ENCODE measurements at regions not wholly inside any gene's neighbourhood (a gene's known extent, or its start where the extent isn't known, plus 50 kb on each side); places are given as distances from the start of the nearest gene placed in this dataset.

- DNase-seq, result no peak
These were observed 110.4 kb upstream of the AKIP1 start for GRCh38 chr11:8800520-8801110.

DNA sequence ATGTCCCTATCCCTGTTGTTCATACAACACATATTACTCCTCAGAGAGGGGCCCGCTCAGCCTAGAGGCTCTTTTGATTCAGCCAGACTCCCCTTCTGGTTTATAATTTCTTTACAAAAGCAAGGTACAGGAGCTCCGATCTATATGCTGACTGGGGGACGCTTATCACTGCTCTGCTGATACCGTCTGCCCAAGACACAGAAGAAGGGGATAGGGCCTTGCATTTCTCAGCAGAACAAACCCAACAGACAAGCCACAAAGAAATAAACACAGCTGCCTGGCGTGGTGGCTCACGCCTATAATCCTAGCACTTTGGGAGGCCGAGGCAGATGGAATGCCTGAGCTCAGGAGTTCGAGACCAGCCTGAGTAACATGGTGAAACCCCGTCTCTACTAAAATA lies 109.9 kb upstream of the AKIP1 start:
- no peak for DNase-seq

DNA sequence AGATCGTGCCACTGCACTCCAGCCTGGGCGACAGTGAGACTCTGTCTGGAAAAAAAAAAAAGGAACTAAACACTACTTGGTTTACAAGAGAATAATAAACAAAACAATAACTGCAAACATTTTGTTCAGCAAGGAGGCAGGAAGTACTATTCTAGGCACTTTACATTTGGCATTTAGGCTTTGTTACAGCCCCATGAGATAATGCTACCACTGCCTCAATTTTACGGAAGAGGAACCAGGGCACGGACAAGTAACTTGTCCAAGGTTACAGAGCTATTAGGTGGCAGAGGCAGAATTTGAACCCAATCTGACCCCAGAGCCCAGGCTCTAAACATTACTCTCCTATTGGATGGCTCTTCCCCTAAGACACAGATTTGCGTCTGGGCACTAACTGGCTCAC lies 108.7 kb upstream of the AKIP1 start:
- no peak for DNase-seq

DNA sequence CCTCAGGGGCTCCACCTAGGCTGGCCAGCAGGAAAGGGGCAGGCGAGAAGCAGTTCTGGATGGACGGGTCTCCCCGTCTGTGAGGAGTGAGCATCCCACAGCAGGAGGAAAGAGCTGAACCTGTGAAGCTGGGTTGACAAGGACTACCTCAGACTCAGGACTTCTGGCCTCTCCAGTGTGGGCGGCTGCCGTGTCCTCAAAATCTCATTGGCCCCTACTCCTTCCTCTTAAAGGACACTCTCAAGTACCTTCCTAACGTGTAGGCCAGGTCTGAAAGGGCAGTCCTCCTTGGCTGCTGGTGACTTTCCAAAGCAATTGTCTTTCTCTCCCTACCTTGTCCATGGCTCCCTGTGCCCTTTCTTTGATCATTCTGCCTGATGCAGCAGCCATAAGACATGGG lies 107.0 kb upstream of the AKIP1 start:
- no peak for DNase-seq

GRCh38 chr11:8805296-8805695 lies 105.7 kb upstream of the AKIP1 start:
- DNase-seq, result no peak

DNA sequence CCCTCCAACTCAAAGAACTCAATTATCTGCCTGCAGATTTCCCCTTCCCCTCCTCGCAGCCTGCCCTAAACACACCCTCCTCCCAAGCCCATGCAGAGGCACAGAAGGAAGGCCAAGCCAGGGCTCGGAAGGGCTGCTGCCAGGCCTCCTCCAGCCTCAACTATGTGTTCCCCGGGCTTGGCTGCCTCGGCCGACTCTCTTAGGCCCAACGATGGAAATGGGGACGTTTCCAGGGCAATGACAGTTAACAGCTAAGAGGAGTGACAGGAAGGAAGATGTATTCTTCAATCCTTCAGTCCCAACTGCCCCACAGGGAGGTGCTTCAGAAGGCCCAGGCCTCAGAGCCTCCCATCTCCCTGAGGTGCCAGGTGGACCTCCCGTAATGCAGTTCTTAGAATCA lies 104.0 kb upstream of the AKIP1 start:
- no peak for DNase-seq

- no peak for DNase-seq
These were observed 103.3 kb upstream of the AKIP1 start for GRCh38 chr11:8807544-8808225.

GRCh38 chr11:8808226-8808585 lies 102.8 kb upstream of the AKIP1 start:
- no peak for DNase-seq

- no peak for DNase-seq
These were observed 101.6 kb upstream of the AKIP1 start for GRCh38 chr11:8809241-8809938.

- no peak for DNase-seq
These were observed 101.0 kb upstream of the AKIP1 start for GRCh38 chr11:8809939-8810539.

GRCh38 chr11:8810540-8811301 lies 100.3 kb upstream of the AKIP1 start:
- no peak for DNase-seq

DNA sequence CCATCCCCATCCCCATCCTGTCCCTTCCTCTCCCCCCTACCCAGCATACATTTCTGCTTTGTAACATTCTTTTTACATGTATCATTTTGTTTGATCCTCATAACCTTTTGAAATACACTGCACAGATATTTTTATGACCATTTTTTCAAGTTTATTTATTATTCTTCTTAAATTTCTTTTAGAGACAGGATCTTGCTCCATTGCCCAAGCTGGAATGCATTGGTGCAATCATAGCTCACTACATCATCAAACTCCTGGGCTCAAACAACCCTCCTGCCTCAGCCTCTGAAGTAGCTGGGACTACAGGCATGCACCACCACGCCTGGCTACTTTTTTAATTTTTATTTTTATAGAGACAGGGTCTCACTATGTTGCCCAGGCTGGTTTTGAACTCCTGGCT lies 99.4 kb upstream of the AKIP1 start:
- DNase-seq, result no peak

DNA sequence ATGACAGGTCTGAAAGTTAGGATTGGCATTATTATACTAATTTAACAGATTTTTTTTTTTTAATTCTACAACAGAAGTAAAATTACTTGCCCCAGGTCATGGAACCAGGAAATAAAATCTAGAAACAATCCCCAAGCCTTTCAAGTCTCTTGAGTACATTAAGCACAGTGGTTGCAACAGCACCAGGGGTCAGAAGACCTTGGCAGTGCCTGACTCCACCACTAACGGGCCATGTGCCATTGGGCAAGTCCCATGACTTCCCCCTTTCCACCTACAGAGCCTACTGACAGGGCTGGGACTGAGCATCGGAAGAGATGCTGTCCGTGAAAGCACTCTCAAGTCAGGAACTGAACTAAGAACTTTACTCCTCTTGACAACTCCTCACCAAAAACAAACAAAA lies 98.6 kb upstream of the AKIP1 start:
- DNase-seq, result no peak

GRCh38 chr11:8813658-8814057 lies 97.3 kb upstream of the AKIP1 start:
- peak; percentile 72 for DNase-seq

- no peak for DNase-seq
These were observed 96.6 kb upstream of the AKIP1 start for GRCh38 chr11:8814209-8814922.

DNA sequence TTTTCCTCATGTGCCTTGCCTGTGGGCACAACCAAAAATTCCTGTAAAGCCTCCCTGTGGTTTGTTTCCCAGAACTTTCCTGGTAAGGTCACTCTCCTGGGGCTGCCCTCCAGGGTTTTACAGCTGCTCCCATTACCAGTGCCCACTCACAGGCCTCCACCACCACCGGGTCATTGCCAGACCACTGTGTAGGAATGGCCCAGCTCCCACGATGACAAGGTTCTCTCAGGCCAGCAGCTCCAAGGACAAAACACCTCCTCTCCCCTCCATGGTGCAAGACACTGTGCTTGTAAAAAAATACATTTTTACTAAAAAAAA lies 96.1 kb upstream of the AKIP1 start:
- DNase-seq, result no peak

GRCh38 chr11:8818421-8818820 lies 92.6 kb upstream of the AKIP1 start:
- no peak for DNase-seq

DNA sequence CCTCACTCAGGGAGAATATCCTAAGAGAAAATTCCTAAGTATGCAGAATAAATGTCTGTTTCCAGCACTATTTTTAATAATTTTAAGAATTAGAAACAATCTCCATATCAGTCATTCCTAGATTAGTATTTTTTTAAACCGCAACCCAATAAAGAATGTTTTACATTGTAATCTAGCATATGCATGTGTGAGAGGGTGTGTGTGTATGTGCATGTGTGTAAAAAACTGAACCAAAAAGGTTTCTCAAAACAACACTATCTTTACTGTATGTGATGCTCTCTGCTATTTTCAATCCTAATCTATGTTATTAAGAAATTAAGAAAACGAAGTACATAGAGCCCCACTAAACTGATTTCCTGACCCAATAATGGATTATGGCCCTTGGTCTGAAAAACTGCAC lies 90.6 kb upstream of the AKIP1 start:
- DNase-seq, result no peak

DNA sequence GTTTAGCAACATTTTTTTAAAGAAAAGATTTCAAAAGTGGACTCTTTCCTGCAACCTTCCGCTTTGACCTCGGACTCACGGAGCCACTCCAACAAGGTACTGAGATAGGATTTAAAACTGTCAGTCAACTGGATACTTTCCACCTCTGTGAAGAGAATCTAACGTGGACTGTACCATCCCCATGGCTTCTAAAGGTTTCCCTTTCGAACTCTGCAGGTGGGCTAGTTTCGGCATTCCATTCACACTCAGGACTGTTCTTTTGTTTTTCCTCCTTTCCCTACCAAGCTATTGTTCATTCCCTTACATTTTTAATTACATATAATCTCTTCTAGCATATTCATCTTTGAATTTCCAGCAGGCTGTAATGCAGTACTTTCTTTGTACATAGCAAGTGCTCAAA lies 88.5 kb upstream of the AKIP1 start:
- no peak for DNase-seq

- no peak for DNase-seq
These were observed 87.7 kb upstream of the AKIP1 start for GRCh38 chr11:8823174-8823742.

DNA sequence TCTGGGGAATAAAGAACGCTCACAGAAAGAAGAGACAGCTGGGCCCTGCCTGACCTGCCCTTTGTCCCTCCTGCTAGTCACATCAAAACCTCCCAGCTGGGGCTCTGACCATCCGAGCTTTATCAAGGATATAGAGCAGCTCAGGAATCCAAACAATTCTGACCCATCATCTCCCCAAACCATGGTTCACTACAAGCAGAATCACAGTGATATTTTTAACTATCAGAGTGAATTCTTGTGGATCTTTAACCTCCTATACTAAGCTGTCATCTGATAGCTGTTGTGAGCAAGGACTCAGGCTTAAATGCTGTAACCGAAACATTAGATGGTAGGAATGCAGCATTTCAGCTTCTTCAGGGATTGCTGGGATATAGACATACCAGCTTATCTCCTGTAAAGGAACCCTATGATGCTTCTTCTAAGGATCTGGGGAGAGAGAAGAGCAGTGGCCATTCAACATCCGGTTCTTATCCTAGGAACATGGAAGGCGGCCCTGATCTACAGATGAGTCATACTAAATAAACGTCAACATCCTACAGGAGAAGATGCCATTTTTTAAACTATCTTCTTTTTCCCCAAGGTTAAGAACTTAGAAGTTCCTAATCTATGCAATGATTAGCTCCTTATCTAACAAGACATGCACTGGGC lies 84.7 kb upstream of the AKIP1 start:
- no peak for DNase-seq
